ENCODE measurements at regions not wholly inside any gene's neighbourhood (a gene's known extent, or its start where the extent isn't known, plus 50 kb on each side); places are given as distances from the start of the nearest gene placed in this dataset.

- Histone ChIP-seq H3K4me2 (ENCODE audit: low read length) (no peak overlapping the region), H3K27ac (ENCODE audit: low read depth, low read length, poor library complexity, severe bottlenecking) (no peak overlapping the region), H3K36me3 (ENCODE audit: insufficient read depth, low read length) (no peaks in the 10 kb centered on the region), H3F3A (ENCODE audit: insufficient read depth, low read length) (no peaks in the 10 kb centered on the region), H3K79me2 (ENCODE audit: insufficient read depth, low read length) (no peaks in the 10 kb centered on the region), H3K4me3 (ENCODE audit: low read depth, low read length, poor library complexity, severe bottlenecking) (no peak overlapping the region), H3K9ac (ENCODE audit: low read length) (no peak overlapping the region), H2AFZ (ENCODE audit: low read length) (no peak overlapping the region), H4K20me1 (ENCODE audit: insufficient read depth, low read length) (no peaks in the 10 kb centered on the region), H3K9me3 (ENCODE audit: low read length) (no peaks in the 10 kb centered on the region), H3K9me2 (ENCODE audit: low read depth, low read length) (no peaks in the 10 kb centered on the region), H3K27me3 (ENCODE audit: insufficient read depth, low read length) (peaks cover 10% of the 10 kb centered on the region; the same call in 1 of the 2 replicates), H3K4me1 (ENCODE audit: insufficient read depth, low read length, severe bottlenecking) (peaks cover 8% of the 10 kb centered on the region)
- TF ChIP-seq CTCF (IDR thresholded peaks at IDR 0.05; ENCODE audit: low read length) (no peak), EZH2 (IDR thresholded peaks at IDR 0.05; ENCODE audit: borderline replicate concordance, low read length) (no peak)
Measured at GRCh38 chr9:121563881-121564460, 64.3 kb upstream of the GGTA1 start.

- H3K27ac ChIP-seq (ENCODE audit: low read depth, low read length, poor library complexity, severe bottlenecking), result no peak overlapping the region
- H3K9me2 ChIP-seq (ENCODE audit: low read depth, low read length), result no peaks in the 10 kb centered on the region
- H3F3A ChIP-seq (ENCODE audit: insufficient read depth, low read length), result no peaks in the 10 kb centered on the region
- H3K36me3 ChIP-seq (ENCODE audit: insufficient read depth, low read length), result no peaks in the 10 kb centered on the region
- H3K9me3 ChIP-seq (ENCODE audit: low read length), result no peaks in the 10 kb centered on the region
- no peak overlapping the region for H3K4me3 ChIP-seq (ENCODE audit: low read depth, low read length, poor library complexity, severe bottlenecking)
- H2AFZ ChIP-seq (ENCODE audit: low read length), result no peak overlapping the region
- TF ChIP-seq EZH2 (IDR thresholded peaks at IDR 0.05; ENCODE audit: borderline replicate concordance, low read length) (no peak), CTCF (IDR thresholded peaks at IDR 0.05; ENCODE audit: low read length) (no peak)
- no peak overlapping the region for H3K9ac ChIP-seq (ENCODE audit: low read length)
- H3K4me2 ChIP-seq (ENCODE audit: low read length), result no peak overlapping the region
- H3K79me2 ChIP-seq (ENCODE audit: insufficient read depth, low read length), result no peaks in the 10 kb centered on the region
- peaks cover 1% of the 10 kb centered on the region for H3K4me1 ChIP-seq (ENCODE audit: insufficient read depth, low read length, severe bottlenecking)
- H4K20me1 ChIP-seq (ENCODE audit: insufficient read depth, low read length), result no peaks in the 10 kb centered on the region
- peaks cover 10% of the 10 kb centered on the region; the same call in 1 of the 2 replicates for H3K27me3 ChIP-seq (ENCODE audit: insufficient read depth, low read length)
Measured at GRCh38 chr9:121564504-121565260, 65.0 kb upstream of the GGTA1 start.

- Histone ChIP-seq H2AFZ (ENCODE audit: low read length) (no peak overlapping the region), H3K27ac (ENCODE audit: low read depth, low read length, poor library complexity, severe bottlenecking) (no peak overlapping the region)
Measured at GRCh38 chr9:121566481-121567465, 67.1 kb upstream of the GGTA1 start.

More at GRCh38 chr9:121566481-121567465, 67.1 kb upstream of the GGTA1 start:
- Histone ChIP-seq H3F3A (ENCODE audit: insufficient read depth, low read length) (no peaks in the 10 kb centered on the region), H3K27me3 (ENCODE audit: insufficient read depth, low read length) (peaks cover 10% of the 10 kb centered on the region; the same call in 1 of the 2 replicates), H3K9me2 (ENCODE audit: low read depth, low read length) (no peaks in the 10 kb centered on the region), H3K36me3 (ENCODE audit: insufficient read depth, low read length) (no peaks in the 10 kb centered on the region), H3K4me1 (ENCODE audit: insufficient read depth, low read length, severe bottlenecking) (no peaks in the 10 kb centered on the region), H3K4me3 (ENCODE audit: low read depth, low read length, poor library complexity, severe bottlenecking) (no peak overlapping the region), H3K9me3 (ENCODE audit: low read length) (no peaks in the 10 kb centered on the region), H4K20me1 (ENCODE audit: insufficient read depth, low read length) (no peaks in the 10 kb centered on the region), H3K4me2 (ENCODE audit: low read length) (no peak overlapping the region), H3K9ac (ENCODE audit: low read length) (no peak overlapping the region), H3K79me2 (ENCODE audit: insufficient read depth, low read length) (no peaks in the 10 kb centered on the region)
- TF ChIP-seq CTCF (IDR thresholded peaks at IDR 0.05; ENCODE audit: low read length), result no peak
- TF ChIP-seq EZH2 (IDR thresholded peaks at IDR 0.05; ENCODE audit: borderline replicate concordance, low read length), result no peak

Data from OCI-LY1 (cell line).